ENCODE measurements at regions not wholly inside any gene's neighbourhood (a gene's known extent, or its start where the extent isn't known, plus 50 kb on each side); places are given as distances from the start of the nearest gene placed in this dataset.

- TF ChIP-seq, protein P1, sequence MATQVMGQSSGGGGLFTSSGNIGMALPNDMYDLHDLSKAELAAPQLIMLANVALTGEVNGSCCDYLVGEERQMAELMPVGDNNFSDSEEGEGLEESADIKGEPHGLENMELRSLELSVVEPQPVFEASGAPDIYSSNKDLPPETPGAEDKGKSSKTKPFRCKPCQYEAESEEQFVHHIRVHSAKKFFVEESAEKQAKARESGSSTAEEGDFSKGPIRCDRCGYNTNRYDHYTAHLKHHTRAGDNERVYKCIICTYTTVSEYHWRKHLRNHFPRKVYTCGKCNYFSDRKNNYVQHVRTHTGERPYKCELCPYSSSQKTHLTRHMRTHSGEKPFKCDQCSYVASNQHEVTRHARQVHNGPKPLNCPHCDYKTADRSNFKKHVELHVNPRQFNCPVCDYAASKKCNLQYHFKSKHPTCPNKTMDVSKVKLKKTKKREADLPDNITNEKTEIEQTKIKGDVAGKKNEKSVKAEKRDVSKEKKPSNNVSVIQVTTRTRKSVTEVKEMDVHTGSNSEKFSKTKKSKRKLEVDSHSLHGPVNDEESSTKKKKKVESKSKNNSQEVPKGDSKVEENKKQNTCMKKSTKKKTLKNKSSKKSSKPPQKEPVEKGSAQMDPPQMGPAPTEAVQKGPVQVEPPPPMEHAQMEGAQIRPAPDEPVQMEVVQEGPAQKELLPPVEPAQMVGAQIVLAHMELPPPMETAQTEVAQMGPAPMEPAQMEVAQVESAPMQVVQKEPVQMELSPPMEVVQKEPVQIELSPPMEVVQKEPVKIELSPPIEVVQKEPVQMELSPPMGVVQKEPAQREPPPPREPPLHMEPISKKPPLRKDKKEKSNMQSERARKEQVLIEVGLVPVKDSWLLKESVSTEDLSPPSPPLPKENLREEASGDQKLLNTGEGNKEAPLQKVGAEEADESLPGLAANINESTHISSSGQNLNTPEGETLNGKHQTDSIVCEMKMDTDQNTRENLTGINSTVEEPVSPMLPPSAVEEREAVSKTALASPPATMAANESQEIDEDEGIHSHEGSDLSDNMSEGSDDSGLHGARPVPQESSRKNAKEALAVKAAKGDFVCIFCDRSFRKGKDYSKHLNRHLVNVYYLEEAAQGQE (IDR thresholded peaks at IDR 0.05; ENCODE audit: borderline replicate concordance), result no peak
- TF ChIP-seq, protein P1 (CRISPR knock-in tag; IDR thresholded peaks at IDR 0.05; ENCODE audit: low read depth), result no peak
- TF ChIP-seq BMI1 (IDR thresholded peaks at IDR 0.05; ENCODE audit: low read length) (no peak), ATF3 (IDR thresholded peaks at IDR 0.05) (no peak), ATF3 (CRISPR knock-in tag; conservative IDR thresholded peaks at IDR 0.05) (no peak), ADNP (tag; IDR thresholded peaks at IDR 0.05) (no peak)
- TF ChIP-seq, protein P2, sequence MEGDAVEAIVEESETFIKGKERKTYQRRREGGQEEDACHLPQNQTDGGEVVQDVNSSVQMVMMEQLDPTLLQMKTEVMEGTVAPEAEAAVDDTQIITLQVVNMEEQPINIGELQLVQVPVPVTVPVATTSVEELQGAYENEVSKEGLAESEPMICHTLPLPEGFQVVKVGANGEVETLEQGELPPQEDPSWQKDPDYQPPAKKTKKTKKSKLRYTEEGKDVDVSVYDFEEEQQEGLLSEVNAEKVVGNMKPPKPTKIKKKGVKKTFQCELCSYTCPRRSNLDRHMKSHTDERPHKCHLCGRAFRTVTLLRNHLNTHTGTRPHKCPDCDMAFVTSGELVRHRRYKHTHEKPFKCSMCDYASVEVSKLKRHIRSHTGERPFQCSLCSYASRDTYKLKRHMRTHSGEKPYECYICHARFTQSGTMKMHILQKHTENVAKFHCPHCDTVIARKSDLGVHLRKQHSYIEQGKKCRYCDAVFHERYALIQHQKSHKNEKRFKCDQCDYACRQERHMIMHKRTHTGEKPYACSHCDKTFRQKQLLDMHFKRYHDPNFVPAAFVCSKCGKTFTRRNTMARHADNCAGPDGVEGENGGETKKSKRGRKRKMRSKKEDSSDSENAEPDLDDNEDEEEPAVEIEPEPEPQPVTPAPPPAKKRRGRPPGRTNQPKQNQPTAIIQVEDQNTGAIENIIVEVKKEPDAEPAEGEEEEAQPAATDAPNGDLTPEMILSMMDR (IDR thresholded peaks at IDR 0.05 in 2 of 3, conservative IDR thresholded peaks at IDR 0.05 in 1 of 3; ENCODE audit: insufficient read depth in 2 of 3, low read depth in 1 of 3, low read length in 3 of 3), result no peak
Observed at GRCh38 chr2:7358865-7359447, 441.7 kb downstream of the RNF144A start.

Measured in K562 (cell line).